ENCODE measurements at regions not wholly inside any gene's neighbourhood (a gene's known extent, or its start where the extent isn't known, plus 50 kb on each side); places are given as distances from the start of the nearest gene placed in this dataset.

- no peak for TF ChIP-seq EZH2 (IDR thresholded peaks at IDR 0.05; ENCODE audit: insufficient read depth, poor library complexity, severe bottlenecking)
- no peak for TF ChIP-seq EZH2phosphoT487 (IDR thresholded peaks at IDR 0.05; ENCODE audit: insufficient read depth, low read depth)
Observed at GRCh38 chr2:212929116-212929515, 222.3 kb downstream of the IKZF2 start.
